Fibroblast of the conjunctiva (primary cell): ENCODE measurements at regions not wholly inside any gene's neighbourhood (a gene's known extent, or its start where the extent isn't known, plus 50 kb on each side); places are given as distances from the start of the nearest gene placed in this dataset.
A peak's percentile ranks its signal among the peaks of the same experiment; 100 is the strongest.
"Not testable (repeated sequence)": the region's sequence is repeated elsewhere in the genome, so short reads cannot be mapped to it uniquely, and the experiment has no call there.

ENCODE experiments used
- DNase-seq: peaks from one replicate; pipeline ENCODE4 v3.0.0-alpha.2; 2010; ENCODE audit warnings: low read depth

- no peak for DNase-seq
Observed at GRCh38 chr5:110309222-110309621, 417.2 kb downstream of the TMEM232 start.

- DNase-seq: not testable (repeated sequence)
Observed at GRCh38 chr5:110316566-110316965, 409.9 kb downstream of the TMEM232 start.

GRCh38 chr5:110321117-110321516 lies 405.4 kb downstream of the TMEM232 start:
- no peak for DNase-seq

- no peak for DNase-seq
Observed at GRCh38 chr5:110323357-110323756, 403.1 kb downstream of the TMEM232 start.

- DNase-seq: no peak
Observed at GRCh38 chr5:110323832-110324231, 402.6 kb downstream of the TMEM232 start.

GRCh38 chr5:110324876-110325275 lies 401.6 kb downstream of the TMEM232 start:
- DNase-seq: no peak

- no peak for DNase-seq
Observed at GRCh38 chr5:110329955-110330525, 396.4 kb downstream of the TMEM232 start.

- no peak for DNase-seq
Observed at GRCh38 chr5:110333384-110333783, 393.1 kb downstream of the TMEM232 start.

GRCh38 chr5:110335361-110336066 lies 391.0 kb downstream of the TMEM232 start:
- peak; percentile 48 for DNase-seq

GRCh38 chr5:110338341-110339083 lies 388.0 kb downstream of the TMEM232 start:
- DNase-seq: no peak

- DNase-seq: no peak
Observed at GRCh38 chr5:110339399-110339798, 387.1 kb downstream of the TMEM232 start.

GRCh38 chr5:110341836-110342235 lies 384.6 kb downstream of the TMEM232 start:
- DNase-seq: no peak

- no peak for DNase-seq
Observed at GRCh38 chr5:110342683-110343082, 383.8 kb downstream of the TMEM232 start.

- DNase-seq: no peak
Observed at GRCh38 chr5:110343616-110344015, 382.9 kb downstream of the TMEM232 start.

- no peak for DNase-seq
Observed at GRCh38 chr5:110345623-110346022, 380.8 kb downstream of the TMEM232 start.

GRCh38 chr5:110346893-110347358 lies 379.5 kb downstream of the TMEM232 start:
- no peak for DNase-seq

- DNase-seq: no peak
Observed at GRCh38 chr5:110347781-110348180, 378.7 kb downstream of the TMEM232 start.

GRCh38 chr5:110351430-110351829 lies 375.0 kb downstream of the TMEM232 start:
- DNase-seq: no peak

- no peak for DNase-seq
Observed at GRCh38 chr5:110354311-110354710, 372.2 kb downstream of the TMEM232 start.

GRCh38 chr5:110354915-110355644 lies 371.4 kb downstream of the TMEM232 start:
- no peak for DNase-seq

- no peak for DNase-seq
Observed at GRCh38 chr5:110356677-110357076, 369.8 kb downstream of the TMEM232 start.

GRCh38 chr5:110359221-110359620 lies 367.2 kb downstream of the TMEM232 start:
- DNase-seq: no peak
